Activated CD4-positive, CD25-positive, alpha-beta regulatory T cell (primary cell): ENCODE measurements at regions not wholly inside any gene's neighbourhood (a gene's known extent, or its start where the extent isn't known, plus 50 kb on each side); places are given as distances from the start of the nearest gene placed in this dataset.

ENCODE experiments used
- DNase-seq, 4 experiments: peaks; one replicate each; lab custom pipeline; 2025; lab: John Stamatoyannopoulos, UW

GRCh38 chr18:73733806-73734314 is 413.8 kb downstream of the FBXO15 start:
- no peak for DNase-seq

- no peak for DNase-seq
Measured at GRCh38 chr18:73733376-73733775, 414.3 kb downstream of the FBXO15 start.

GRCh38 chr18:73728657-73729056 is 419.0 kb downstream of the FBXO15 start:
- DNase-seq: no peak

GRCh38 chr18:73724958-73725357 is 422.7 kb downstream of the FBXO15 start:
- no peak for DNase-seq

- DNase-seq: no peak
Measured at GRCh38 chr18:73719611-73720010, 428.0 kb downstream of the FBXO15 start.

- no peak for DNase-seq
Measured at GRCh38 chr18:73717570-73717969, 430.1 kb downstream of the FBXO15 start.

GRCh38 chr18:73715210-73715670 is 432.4 kb downstream of the FBXO15 start:
- no peak for DNase-seq

- DNase-seq: no peak
Measured at GRCh38 chr18:73714466-73714865, 433.2 kb downstream of the FBXO15 start.

- DNase-seq: no peak
Measured at GRCh38 chr18:73711256-73711655, 436.4 kb downstream of the FBXO15 start.

- no peak for DNase-seq
Measured at GRCh38 chr18:73708591-73708990, 439.0 kb downstream of the FBXO15 start.

- DNase-seq: no peak
Measured at GRCh38 chr18:73707035-73707434, 440.6 kb downstream of the FBXO15 start.

GRCh38 chr18:73697353-73697752 is 450.3 kb downstream of the FBXO15 start:
- no peak for DNase-seq

GRCh38 chr18:73696698-73697097 is 450.9 kb downstream of the FBXO15 start:
- no peak for DNase-seq

- DNase-seq: no peak
Measured at GRCh38 chr18:73696171-73696570, 451.5 kb downstream of the FBXO15 start.

GRCh38 chr18:73693091-73693490 is 454.5 kb downstream of the FBXO15 start:
- no peak for DNase-seq

- no peak for DNase-seq
Measured at GRCh38 chr18:73691624-73692023, 456.0 kb downstream of the FBXO15 start.

GRCh38 chr18:73691118-73691517 is 456.5 kb downstream of the FBXO15 start:
- DNase-seq: no peak

GRCh38 chr18:73690222-73690621 is 457.4 kb downstream of the FBXO15 start:
- no peak for DNase-seq

- DNase-seq: no peak
Measured at GRCh38 chr18:73688851-73689711, 458.6 kb downstream of the FBXO15 start.

GRCh38 chr18:73688161-73688560 is 459.5 kb downstream of the FBXO15 start:
- DNase-seq: no peak

- DNase-seq: no peak
Measured at GRCh38 chr18:73684647-73685046, 463.0 kb downstream of the FBXO15 start.

GRCh38 chr18:73683409-73684238 is 464.0 kb downstream of the FBXO15 start:
- no peak for DNase-seq

- no peak for DNase-seq
Measured at GRCh38 chr18:73681912-73682311, 465.7 kb downstream of the FBXO15 start.
